Urothelium cell line (cell line): ENCODE measurements at regions not wholly inside any gene's neighbourhood (a gene's known extent, or its start where the extent isn't known, plus 50 kb on each side); places are given as distances from the start of the nearest gene placed in this dataset.
A peak's percentile ranks its signal among the peaks of the same experiment; 100 is the strongest.

Experiments used
- DNase-seq: peaks from one replicate; pipeline ENCODE4 v3.0.0; 2011; ENCODE audit warnings: low spot score, mixed read lengths
- FAIRE-seq: peaks from 2 replicates; lab custom pipeline; 2011; peaks lifted over from hg19 to GRCh38; lab: Jason Lieb, UNC

DNA sequence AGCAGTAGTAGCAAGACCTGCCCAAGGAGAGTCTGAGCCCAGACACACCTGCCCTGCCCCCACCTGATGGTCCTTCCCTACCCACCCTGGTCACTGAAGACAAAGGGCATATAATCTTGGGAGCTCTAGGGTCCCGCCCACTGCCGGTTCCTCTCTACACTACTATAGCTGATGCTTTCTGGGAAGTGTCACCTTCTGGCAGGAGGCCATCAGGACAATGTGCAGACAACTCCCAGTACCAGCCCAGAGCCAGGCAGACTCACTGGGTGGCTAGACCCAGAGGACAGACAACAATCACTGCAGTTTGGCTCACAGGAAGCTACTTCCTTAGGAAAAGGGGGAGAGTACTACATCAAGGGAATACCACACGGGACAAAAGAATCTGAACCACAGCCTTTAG is 312.7 kb downstream of the SPRY1 start:
- FAIRE-seq (no peak), DNase-seq (no peak)

DNA sequence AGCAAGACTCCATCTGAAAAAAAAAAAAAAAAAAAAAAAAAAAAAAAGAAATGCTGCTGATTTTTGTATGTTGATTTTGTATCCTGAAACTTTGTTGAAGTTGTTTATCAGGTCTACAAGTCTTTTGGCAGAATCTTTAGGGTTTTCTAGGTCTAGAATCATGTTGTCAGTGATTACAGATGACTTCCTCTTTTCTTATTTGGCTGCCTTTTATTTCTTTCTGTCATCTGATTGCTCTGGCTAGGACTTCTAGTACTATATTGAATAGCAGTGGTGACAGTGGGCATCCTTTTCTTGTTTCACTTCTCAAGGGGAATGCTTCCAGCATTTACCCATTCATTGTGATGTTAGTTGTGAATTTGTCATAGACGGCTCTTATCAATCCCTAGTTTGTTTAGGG is 334.4 kb downstream of the SPRY1 start:
- FAIRE-seq, result no peak
- no peak for DNase-seq

DNA sequence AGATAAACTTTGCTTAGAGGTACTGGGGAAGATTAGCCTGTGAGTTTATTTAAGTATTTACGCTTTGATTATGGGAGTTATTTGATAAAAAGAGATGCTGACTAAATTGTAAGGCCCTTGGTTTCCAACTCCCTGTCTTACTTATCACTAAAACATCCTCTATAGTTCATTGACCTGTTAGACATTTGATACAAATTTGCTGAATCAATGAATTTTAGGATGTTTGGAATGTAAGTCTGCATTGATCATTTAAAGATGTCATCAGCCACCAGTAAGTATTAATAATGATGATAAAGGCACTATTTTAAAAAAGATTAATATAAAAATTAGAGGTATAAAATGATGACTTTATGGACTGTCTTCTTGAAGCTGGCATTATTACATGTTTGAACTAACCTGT is 340.6 kb downstream of the SPRY1 start:
- DNase-seq, result no peak
- FAIRE-seq, result no peak

DNA sequence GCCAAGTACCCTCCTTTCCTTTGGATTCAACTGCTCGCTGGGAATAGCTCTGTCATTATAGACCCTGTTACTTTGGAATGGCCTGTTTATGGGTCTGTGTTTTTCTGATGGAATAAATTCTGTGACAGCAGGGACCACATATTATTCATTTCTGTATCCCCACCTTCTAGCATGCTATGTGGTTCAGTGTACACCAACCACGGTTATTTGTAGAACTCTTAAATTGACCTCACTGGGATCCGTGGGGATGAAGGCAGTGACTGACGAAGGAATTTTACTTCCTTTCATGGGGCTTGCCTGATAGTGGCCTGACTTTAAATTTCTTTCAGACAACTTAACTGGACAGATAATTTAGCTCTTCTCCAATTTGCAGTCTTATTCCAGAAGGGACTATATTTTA is 343.2 kb downstream of the SPRY1 start:
- FAIRE-seq (no peak), DNase-seq (no peak)

DNA sequence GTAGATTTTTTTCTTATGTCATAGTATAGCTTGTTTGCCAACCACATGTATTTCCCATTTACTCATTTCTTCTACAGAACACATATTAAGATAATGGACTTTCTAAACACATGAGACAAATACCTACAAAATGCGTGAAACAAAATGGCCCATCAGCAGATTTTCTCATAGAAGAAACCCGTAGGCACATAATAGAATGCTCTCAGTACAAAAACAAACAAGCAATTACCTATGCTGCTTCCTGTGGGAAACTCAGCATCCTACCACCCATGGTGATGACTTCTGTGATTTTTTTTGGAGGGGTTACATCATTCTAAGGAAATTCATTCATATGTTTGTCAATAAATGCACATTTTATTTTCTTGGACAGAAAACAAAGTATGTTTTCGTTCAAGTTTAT is 343.6 kb downstream of the SPRY1 start:
- no peak for FAIRE-seq
- no peak for DNase-seq

DNA sequence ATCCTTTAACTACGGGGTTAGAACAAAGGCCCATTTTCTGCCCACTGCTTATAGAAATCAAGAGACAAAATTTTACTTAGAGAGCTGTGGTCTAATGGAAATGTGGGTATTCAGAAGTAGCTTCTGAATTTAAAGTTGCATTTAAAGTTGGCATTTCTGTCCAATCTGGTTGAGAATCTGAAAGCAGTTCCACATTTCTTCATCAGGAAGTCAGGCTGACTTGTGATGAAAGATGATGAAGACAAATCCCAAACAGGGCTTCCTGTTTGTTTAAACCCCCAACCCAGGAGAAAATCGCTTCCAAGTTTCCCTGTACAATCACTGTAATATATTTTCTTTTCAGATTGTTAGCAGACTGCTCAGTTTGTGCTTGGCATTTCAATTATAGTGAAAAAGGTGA is 345.3 kb downstream of the SPRY1 start:
- no peak for FAIRE-seq
- DNase-seq, result no peak

DNA sequence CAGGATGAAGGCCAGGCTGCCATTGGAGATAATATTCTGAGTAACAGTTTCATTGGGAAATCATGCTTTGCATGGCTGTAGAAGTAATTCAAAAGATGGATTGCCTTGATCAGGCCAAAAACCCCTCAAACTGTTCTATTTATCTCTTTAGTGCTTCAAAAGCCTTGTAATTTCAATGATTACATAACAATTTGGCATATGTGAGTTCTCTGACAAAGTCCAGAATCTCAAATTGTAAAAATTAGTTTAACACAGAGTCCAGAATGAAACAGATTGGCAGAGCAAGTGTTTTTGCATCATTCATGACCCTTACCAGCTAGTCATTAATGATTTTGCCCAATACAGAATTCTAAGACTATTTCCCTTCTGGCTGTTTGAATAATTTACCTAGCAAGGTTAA is 347.3 kb downstream of the SPRY1 start:
- no peak for FAIRE-seq

DNA sequence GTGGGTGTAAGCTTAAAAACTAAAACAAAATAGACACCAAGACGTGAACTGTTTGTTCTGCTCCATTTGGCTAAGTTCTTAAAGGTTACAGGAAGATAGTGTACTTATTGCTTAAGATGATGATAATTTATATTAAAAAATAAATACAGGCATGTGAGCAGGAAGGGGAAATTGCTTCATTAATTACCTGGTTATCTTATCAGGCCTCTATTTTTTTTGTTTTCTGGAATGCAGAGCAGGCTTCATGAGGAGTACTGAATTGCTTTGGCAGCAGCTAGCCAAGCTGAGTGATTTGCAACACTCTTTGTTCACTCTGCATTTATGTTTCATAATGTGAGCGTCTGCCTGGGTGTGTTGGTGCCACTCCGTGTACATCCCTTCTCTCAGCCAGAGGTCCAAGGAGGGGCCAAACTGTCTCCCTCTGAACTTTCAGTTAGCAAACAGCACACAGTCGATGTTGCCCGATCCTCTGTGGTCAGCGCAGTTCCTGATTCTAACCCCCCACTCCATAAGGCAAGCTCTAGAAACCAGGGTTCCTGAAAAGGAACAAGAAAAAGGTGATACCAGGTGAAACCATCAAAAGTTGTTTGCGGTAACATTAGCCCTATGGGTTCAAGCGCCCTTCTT is 348.2 kb downstream of the SPRY1 start:
- FAIRE-seq (no peak), DNase-seq (no peak)

More for the DNA sequence above, 347.3 kb downstream of the SPRY1 start:
- DNase-seq, result no peak

DNA sequence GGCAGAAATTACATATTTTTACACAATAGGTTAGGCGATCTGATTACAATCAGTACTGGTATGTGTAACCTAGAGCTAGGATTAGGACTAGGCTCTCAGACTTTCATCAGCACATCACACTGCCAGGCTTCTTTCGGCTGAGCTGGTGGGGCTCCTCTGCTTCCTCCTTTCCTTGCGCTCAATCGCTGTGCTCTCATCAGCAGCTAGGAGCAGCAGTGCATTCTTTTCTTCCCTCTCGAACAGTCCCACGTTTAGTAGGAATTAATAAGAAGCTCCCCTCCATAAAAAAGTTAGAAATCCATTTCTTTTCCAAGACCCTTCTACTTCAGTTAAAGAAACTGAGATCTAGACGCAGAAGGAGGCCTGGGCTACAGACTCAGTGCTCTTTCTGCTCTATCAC is 350.4 kb downstream of the SPRY1 start:
- FAIRE-seq (no peak), DNase-seq (no peak)

DNA sequence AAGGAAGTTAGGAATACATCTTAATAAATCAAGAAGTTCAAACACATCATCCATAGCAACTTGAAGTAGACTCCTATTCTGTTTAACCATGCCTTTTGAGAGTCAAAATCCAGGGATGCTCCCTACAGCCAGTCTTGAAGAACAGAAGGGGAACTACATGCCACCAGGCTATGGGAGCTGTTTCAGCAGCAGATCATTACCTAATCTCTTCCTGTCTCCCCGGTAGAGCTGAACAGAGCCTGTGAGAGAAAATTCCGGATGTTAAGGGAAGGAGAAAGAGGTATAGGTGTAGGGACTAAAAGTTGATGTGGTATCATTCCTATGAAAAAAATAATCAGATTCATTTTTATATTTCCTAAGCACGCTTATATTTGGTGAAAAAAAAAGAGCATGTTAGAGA is 352.2 kb downstream of the SPRY1 start:
- FAIRE-seq (no peak), DNase-seq (no peak)

DNA sequence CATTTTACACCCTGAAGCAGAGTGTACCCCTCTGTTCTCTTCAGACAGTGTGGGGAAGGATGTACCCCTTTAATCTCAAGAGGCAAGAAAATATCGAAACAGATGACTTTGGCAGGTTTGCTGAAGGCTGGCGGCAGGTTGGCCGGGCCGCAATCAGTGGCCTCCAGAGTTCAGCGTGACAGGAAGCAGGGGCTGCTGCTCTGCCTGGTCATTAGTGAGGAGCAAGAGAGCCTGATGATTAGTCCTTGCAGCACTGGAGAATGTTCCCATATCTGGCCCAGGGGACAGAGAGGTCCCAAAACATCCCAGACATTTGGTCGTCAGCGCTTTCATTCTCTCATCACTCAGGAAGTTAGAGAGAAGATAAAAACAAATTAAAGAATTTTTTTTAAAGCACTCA is 352.8 kb downstream of the SPRY1 start:
- no peak for DNase-seq
- no peak for FAIRE-seq

DNA sequence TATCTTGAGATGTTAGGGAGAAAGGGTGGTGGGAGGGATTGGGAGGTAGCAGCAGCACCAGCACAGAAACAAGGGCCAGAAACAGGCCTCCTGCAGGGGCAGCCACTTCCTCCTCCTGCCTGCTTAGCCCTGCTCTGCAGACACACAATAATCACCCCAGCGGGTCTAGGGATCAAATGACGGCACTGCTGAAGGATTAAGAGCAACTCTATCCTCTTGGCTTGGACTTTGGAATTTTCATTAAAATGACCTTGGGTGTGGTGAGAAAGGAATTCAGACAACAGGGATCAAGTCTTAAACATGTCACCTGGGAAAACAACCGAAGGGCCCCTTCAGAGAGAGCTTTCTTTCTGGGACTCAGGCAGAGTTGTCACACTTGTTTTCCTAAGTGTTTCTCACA is 353.4 kb downstream of the SPRY1 start:
- peak; percentile 13 for DNase-seq
- FAIRE-seq, result no peak

DNA sequence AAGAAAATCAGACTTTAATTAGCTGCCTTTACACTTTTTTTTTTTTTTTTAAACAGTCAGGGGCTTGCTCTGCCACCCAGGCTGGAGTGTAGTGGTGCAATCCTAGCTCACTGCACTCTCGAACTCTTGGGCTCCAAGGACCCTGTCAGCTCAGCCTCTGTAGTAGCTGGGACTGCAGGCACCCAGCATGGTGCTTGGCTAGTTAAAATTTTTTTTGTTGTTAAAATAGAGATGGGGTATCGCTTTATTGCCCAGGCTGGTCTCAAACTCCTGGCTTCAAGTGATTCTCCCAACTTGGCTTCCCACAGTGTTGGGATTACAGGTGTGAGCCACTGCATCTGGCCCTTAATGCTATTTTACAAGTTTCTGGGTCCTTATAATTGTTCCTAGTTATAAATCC is 359.1 kb downstream of the SPRY1 start:
- DNase-seq (no peak), FAIRE-seq (no peak)

DNA sequence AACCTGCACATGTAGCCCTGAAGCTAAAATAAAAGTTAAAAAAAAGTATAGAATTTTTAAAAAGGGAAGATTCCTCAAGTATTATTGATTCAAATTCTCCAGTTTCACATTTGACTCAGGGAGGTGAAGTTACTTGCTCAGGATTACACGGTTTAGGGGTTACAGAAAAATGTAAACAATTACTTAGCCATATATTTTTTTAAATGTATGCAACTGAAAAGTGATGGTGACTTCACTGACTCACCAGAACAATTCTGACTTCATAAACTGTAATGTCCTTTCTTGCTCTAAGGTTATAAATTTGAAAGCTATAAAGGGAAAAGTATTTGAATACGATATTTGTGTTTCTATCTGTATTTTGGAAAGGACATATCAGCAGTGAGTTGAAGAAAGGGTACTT is 371.2 kb downstream of the SPRY1 start:
- no peak for DNase-seq
- FAIRE-seq, result no peak

DNA sequence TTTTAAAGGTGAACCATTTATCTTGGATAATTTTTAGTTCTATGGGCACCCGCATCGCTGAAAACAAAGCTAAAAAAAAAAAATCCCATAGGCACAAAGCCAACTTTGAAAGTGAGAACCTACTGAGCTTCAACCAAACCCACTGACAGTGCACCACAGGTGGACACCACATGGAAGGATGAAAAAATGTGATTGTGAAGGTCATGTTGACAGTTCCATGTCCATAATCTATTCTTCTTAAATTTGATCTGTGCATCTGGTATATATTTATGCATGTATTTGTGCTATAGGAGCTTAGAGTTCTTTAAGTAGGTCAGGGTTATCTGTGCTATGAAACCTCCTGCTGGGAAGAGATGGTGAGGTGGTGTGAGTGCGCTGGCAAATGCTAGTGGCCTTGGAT is 374.3 kb downstream of the SPRY1 start:
- DNase-seq, result no peak
- FAIRE-seq, result no peak

DNA sequence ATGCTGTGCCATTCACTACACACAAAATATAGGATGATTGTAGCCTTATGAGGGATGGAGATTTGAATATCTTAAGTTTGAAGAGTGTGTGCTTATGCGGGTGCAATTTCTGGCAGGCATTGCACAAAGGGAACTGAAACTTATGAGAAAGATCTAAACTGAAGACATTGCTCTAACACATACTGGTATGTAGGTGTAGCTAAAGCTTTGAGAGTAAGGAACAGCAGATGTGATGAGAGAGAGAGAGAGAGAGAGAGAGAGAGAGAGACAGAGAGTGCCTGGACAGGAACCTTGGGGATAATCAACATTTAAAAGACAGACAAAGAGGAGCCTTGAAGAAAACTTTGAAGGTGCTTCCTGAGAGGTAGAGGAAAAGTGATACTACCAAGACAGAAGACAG is 379.7 kb downstream of the SPRY1 start:
- no peak for DNase-seq
- FAIRE-seq, result no peak

DNA sequence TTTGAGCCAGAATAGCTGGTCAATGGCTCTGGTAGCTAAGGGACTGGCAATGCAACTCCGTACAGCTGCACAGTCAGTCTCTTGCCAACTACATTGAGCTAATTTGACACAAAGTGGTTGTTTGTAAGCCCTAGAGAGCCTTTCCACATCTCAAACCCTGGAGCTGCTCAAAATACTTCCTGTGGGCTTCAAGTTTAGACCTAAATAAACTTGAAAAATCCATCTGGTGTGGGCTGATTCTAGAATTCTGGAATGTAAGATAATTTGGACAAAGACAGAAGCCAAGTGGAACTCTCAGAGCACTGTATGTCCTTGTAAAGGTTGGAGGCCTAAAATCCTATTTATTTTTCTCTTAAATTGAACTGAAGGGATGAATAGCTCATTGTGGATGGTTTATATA is 380.8 kb downstream of the SPRY1 start:
- FAIRE-seq (no peak), DNase-seq (no peak)

DNA sequence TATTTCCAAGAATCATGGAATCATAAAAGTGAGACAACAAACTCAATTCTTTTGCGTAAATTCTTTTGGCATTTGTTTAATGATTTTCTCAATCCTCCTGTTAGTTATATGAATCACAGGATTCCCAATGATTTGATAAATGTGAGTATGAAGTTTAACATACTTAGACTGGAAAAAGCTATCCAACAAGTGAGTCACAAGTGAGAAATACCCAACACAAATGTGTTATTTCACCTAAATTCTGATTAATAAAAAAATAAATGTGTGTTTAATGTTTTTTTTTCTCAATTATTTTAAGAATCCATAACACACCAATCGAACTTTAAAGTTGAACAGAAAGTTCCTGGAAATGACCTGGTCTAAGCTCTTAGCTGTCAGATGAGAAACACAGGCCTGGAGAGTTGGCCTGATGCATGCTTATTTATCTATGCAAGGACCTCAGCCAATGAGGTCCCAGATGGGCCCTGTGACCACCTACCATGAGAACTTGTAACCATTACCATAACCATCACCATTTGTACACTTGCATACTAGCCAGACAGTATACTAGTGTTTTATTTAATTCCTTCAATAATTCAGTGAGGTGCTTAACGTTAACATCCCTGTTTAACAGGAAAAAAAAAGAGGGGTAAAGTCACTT is 386.7 kb downstream of the SPRY1 start:
- DNase-seq, result no peak
- no peak for FAIRE-seq

DNA sequence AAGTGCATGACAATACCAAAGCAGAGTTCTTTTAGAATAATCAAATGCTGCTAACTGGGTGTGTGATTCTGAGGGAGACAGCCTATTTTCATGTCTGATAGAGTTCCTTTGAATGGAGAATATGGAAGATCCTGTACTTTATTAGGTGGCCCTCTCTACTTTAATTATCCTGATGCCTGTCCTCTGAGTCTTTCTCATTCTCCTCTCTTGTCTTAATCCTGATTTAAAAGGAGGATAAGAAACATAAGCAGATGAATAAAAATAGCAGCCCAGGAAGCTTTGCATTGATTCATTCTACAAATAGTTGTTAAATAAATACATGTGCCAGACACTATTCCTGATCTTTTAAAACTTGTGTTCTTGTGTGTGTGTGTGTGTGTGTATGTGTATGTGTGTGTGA is 387.3 kb downstream of the SPRY1 start:
- FAIRE-seq, result no peak
- no peak for DNase-seq

DNA sequence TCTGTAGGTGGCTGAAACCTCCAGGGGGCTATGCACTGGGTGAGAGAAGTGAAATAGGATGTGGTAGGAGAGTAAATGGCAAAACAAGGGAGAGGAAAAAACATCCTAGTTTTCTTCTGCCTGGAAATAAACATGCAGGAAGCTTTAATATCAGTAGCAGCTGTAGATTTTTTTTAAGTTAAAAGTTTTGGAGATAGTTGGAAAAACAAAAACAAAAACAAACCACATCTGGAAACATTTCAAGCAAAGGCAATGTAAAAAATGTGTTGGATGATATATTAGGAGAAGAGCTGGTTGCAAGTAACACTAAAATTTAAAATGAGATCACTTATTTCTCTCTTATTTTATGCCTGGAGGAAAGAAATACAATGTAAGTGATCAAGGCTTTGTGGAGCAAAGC is 388.0 kb downstream of the SPRY1 start:
- DNase-seq (no peak), FAIRE-seq (no peak)

DNA sequence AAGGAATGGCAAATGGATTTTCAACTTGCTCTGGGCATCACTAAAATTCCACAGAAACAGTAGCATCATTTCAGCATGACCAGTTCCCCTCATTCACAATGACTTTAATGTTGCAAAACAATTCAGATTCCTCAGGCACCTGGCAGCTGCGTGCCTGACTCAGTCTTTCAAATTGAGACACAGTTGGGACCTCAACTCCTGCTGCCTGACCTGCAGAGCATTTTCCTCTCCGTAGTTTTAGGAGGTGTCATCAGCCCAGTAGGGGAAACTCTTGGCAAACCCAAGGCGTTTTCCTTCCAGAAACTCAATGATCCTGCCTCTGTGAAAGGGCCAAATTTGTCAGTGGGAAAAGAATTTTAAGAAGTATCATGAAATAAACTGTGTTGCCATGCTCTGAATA is 388.9 kb downstream of the SPRY1 start:
- DNase-seq, result peak; percentile 13
- no peak for FAIRE-seq

DNA sequence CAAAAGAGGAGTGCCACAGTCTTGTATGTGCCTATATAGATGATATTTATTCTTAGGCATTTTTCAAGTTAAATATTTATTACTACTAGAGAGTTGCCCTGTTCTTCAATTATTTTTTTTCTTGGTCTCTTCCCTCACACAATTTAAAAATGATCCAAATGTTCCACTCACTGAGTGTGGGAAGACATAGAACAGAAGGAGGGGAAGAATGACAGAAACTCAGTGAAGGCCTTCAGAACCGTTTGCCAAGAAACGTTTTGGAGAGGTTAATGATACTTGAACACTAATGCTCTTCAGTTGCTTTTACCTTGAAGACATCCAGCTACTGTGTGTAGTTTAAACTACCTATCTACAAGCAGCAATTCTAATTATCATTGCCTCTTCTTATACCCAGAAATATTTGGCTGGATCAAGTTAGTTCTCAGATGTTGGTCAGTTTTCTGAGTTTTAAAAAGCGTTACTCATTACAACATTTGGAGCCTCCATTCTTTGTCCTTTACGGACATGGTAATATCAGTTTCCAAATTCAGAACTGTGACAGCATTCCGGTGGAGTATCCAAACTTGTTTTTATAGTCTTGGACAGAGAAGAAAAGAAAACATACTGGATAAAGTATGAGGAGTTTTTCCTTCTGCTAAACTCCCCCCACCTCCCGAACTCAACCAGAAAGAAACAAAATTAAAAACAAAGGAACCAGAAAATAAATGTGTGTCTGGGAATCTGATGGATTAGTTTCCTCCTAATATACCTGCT is 389.7 kb downstream of the SPRY1 start:
- FAIRE-seq, result no peak
- DNase-seq, result no peak
